H1 (cell line): ENCODE measurements at regions not wholly inside any gene's neighbourhood (a gene's known extent, or its start where the extent isn't known, plus 50 kb on each side); places are given as distances from the start of the nearest gene placed in this dataset.

Experiments
- CTCF ChIA-PET: fragments of 300-600 bp; sonication (Branson Sonifier 250); formaldehyde crosslinking; loops from one replicate; lab custom pipeline; 2021; ENCODE audit not compliant: partially characterized antibody; lab: Charles Lee
- POLR2A ChIA-PET: fragments of 300-600 bp; sonication (Branson Sonifier 250); formaldehyde crosslinking; loops from one replicate; lab custom pipeline; 2021; ENCODE audit warnings: inconsistent platforms; ENCODE audit not compliant: partially characterized antibody; lab: Charles Lee
- DNase-seq, 2 experiments: peaks; one replicate each; pipeline versions ENCODE4 v3.0.0 to v3.0.0-alpha.2; 2010 to 2022; ENCODE audit warnings: low spot score in 2 of 2, low read depth in 1 of 2, mixed read lengths in 1 of 2
- FAIRE-seq: peaks from 2 replicates; lab custom pipeline; 2011; peaks lifted over from hg19 to GRCh38; lab: Jason Lieb, UNC
- H2AFZ ChIP-seq: 2 replicates; pipeline ENCODE4 v1.8.1; 2012; ENCODE audit warnings: low read length, inconsistent platforms
- H2AK5ac ChIP-seq: 2 replicates; pipeline ENCODE4 v1.6.1; 2013; ENCODE audit warnings: low read depth, low read length
- H2BK120ac ChIP-seq: replicated peaks from 2 replicates; pipeline ENCODE3; 2013; ENCODE audit warnings: low read depth, low read length, inconsistent platforms
- H2BK12ac ChIP-seq: 2 replicates; pipeline ENCODE4 v1.6.1; 2013; ENCODE audit warnings: low read depth, low read length
- H2BK15ac ChIP-seq: 2 replicates; pipeline ENCODE4 v1.6.1; 2013; ENCODE audit warnings: low read length
- H2BK20ac ChIP-seq: 2 replicates; pipeline ENCODE4 v1.6.1; 2013; ENCODE audit warnings: low read length
- H2BK5ac ChIP-seq: 2 replicates; pipeline ENCODE4 v1.6.1; 2013; ENCODE audit warnings: low read depth, low read length
- H3K14ac ChIP-seq: 2 replicates; pipeline ENCODE4 v1.6.1; 2013; ENCODE audit warnings: inconsistent platforms; ENCODE audit not compliant: insufficient read length
- H3K18ac ChIP-seq: 2 replicates; pipeline ENCODE4 v1.6.1; 2013; ENCODE audit warnings: low read length; ENCODE audit errors: extremely low read depth
- H3K23ac ChIP-seq: 2 replicates; pipeline ENCODE4 v1.6.1; 2013; ENCODE audit warnings: inconsistent platforms; ENCODE audit not compliant: insufficient read length
- H3K23me2 ChIP-seq: 2 replicates; pipeline ENCODE4 v1.6.1; 2013; ENCODE audit warnings: low read depth, low read length
- H3K27ac ChIP-seq: 2 replicates; pipeline ENCODE4 v1.6.1; 2011; ENCODE audit warnings: low read depth, low read length, inconsistent platforms
- H3K27me3 ChIP-seq, 4 experiments: replicated peaks in 1 of 4; 1 replicate in 1 of 4; 2 replicates in 3 of 4; pipeline versions ENCODE4 v1.6.1 to v1.8.1; 2011 to 2013; ENCODE audit warnings: low read length in 3 of 4, mild to moderate bottlenecking in 3 of 4, inconsistent platforms in 2 of 4, mixed read lengths in 2 of 4, moderate library complexity in 1 of 4; ENCODE audit not compliant: control insufficient read depth in 3 of 4, insufficient read depth in 3 of 4; ENCODE audit errors: extremely low read depth in 1 of 4
- H3K36me3 ChIP-seq, 4 experiments: 2 replicates each; pipeline versions ENCODE4 v1.6.1 to v1.8.1; 2011 to 2013; ENCODE audit warnings: mild to moderate bottlenecking in 4 of 4, low read length in 3 of 4, moderate library complexity in 2 of 4, control low read depth in 1 of 4, inconsistent platforms in 1 of 4; ENCODE audit not compliant: insufficient read depth in 4 of 4, control insufficient read depth in 2 of 4
- H3K4ac ChIP-seq: replicated peaks from 2 replicates; pipeline ENCODE3; 2013; ENCODE audit warnings: low read length, low read depth, mixed read lengths, inconsistent platforms; ENCODE audit not compliant: insufficient read length
- H3K4me1 ChIP-seq, 4 experiments: replicated peaks in 1 of 4; 1 replicate in 1 of 4; 2 replicates in 3 of 4; pipeline versions ENCODE4 v1.6.1 to v1.8.1; 2011 to 2013; ENCODE audit warnings: low read length in 3 of 4, inconsistent platforms in 2 of 4, mixed read lengths in 1 of 4; ENCODE audit not compliant: insufficient read depth in 4 of 4, control insufficient read depth in 3 of 4
- H3K4me2 ChIP-seq, 2 experiments: 2 replicates each; pipeline versions ENCODE4 v1.6.1 to v1.8.1; 2011 to 2013; ENCODE audit warnings: low read depth in 2 of 2, low read length in 2 of 2, control low read depth in 1 of 2, inconsistent platforms in 1 of 2, mild to moderate bottlenecking in 1 of 2; ENCODE audit not compliant: insufficient read depth in 1 of 2
- H3K4me3 ChIP-seq, 4 experiments: fragments of 200-600, 300-600 bp in 1 of 4; sonication (generic), shearing (Covaris generic), sonication (Bioruptor Twin) in 1 of 4; 2 replicates each; pipeline versions ENCODE4 v1.5.1 to v1.8.1; 2011 to 2016; ENCODE audit warnings: low read length in 4 of 4, low read depth in 3 of 4, control low read depth in 2 of 4, inconsistent platforms in 2 of 4, mild to moderate bottlenecking in 2 of 4, mixed read lengths in 1 of 4, moderate library complexity in 1 of 4; ENCODE audit not compliant: insufficient read depth in 2 of 4; ENCODE audit errors: extremely low read depth in 1 of 4
- H3K56ac ChIP-seq: replicated peaks from 2 replicates; pipeline ENCODE3; 2013; ENCODE audit warnings: low read depth, mild to moderate bottlenecking, mixed read lengths, low read length, inconsistent platforms; ENCODE audit not compliant: insufficient read length
- H3K79me1 ChIP-seq: 2 replicates; pipeline ENCODE4 v1.6.1; 2013; ENCODE audit warnings: low read depth, low read length, control low read depth
- H3K79me2 ChIP-seq, 2 experiments: 2 replicates each; pipeline versions ENCODE4 v1.6.1 to v1.8.1; 2012 to 2013; ENCODE audit warnings: low read length in 2 of 2, mild to moderate bottlenecking in 2 of 2, inconsistent platforms in 1 of 2; ENCODE audit not compliant: insufficient read depth in 2 of 2, control insufficient read depth in 1 of 2
- H3K9ac ChIP-seq, 4 experiments: replicated peaks in 1 of 4; 1 replicate in 1 of 4; 2 replicates in 3 of 4; pipeline versions ENCODE4 v1.6.1 to v1.8.1; 2011 to 2013; ENCODE audit warnings: low read depth in 3 of 4, low read length in 3 of 4, control low read depth in 2 of 4, mild to moderate bottlenecking in 2 of 4, moderate library complexity in 2 of 4, inconsistent platforms in 1 of 4; ENCODE audit errors: extremely low read depth in 1 of 4
- H3K9me3 ChIP-seq, 2 experiments: 2 replicates each; pipeline versions ENCODE4 v1.6.1 to v1.8.1; 2012 to 2013; ENCODE audit warnings: mild to moderate bottlenecking in 2 of 2, moderate library complexity in 2 of 2, control low read depth in 1 of 2, inconsistent platforms in 1 of 2, low read depth in 1 of 2, low read length in 1 of 2, mixed read lengths in 1 of 2; ENCODE audit not compliant: insufficient read depth in 2 of 2
- H4K20me1 ChIP-seq, 2 experiments: replicated peaks in 1 of 2; 2 replicates each; pipeline versions ENCODE3 to v1.8.1; 2011 to 2013; ENCODE audit warnings: inconsistent platforms in 2 of 2, low read length in 2 of 2, mild to moderate bottlenecking in 1 of 2; ENCODE audit not compliant: insufficient read depth in 2 of 2, control insufficient read depth in 1 of 2
- H4K5ac ChIP-seq: 2 replicates; pipeline ENCODE4 v1.6.1; 2013; ENCODE audit warnings: low read length, low read depth, mixed read lengths, inconsistent platforms; ENCODE audit not compliant: insufficient read length
- H4K8ac ChIP-seq: 2 replicates; pipeline ENCODE4 v1.8.0; 2013; ENCODE audit warnings: mild to moderate bottlenecking, moderate library complexity, low read length, inconsistent platforms; ENCODE audit not compliant: insufficient read depth; ENCODE audit errors: extremely low read depth
- H4K91ac ChIP-seq: replicated peaks from 2 replicates; pipeline ENCODE3; 2013; ENCODE audit warnings: low read length, mixed read lengths, inconsistent platforms; ENCODE audit not compliant: insufficient read length
- ASH2L ChIP-seq: fragments of 200-600, 300-600 bp; sonication (generic); IDR thresholded peaks from one replicate; pipeline ENCODE4 v1.7.1; 2017; ENCODE audit warnings: low read length
- CHD1 ChIP-seq: IDR thresholded peaks from 2 replicates; pipeline ENCODE4 v1.6.1; 2012; ENCODE audit warnings: low read depth, low read length, improper control_type of control experiment
- CTBP2 ChIP-seq: IDR thresholded peaks from 2 replicates; pipeline ENCODE4 v1.7.0; 2011; ENCODE audit warnings: borderline replicate concordance, mild to moderate bottlenecking, moderate library complexity, mixed read lengths, low read length; ENCODE audit not compliant: insufficient read depth, insufficient read length
- EZH2 ChIP-seq: fragments of 200-600 bp; sonication (generic); IDR thresholded peaks from 2 replicates; pipeline ENCODE4 v1.7.1; 2012; ENCODE audit warnings: low read depth, mild to moderate bottlenecking, moderate library complexity, low read length, inconsistent platforms; ENCODE audit not compliant: severe bottlenecking
- FOSL1 ChIP-seq: IDR thresholded peaks from 2 replicates; pipeline ENCODE4 v1.6.1; 2011; ENCODE audit warnings: mild to moderate bottlenecking, low read depth, low read length, moderate library complexity; ENCODE audit not compliant: insufficient read depth
- KDM1A ChIP-seq: fragments of 200-600, 300-600 bp; sonication (generic); IDR thresholded peaks from 2 replicates; pipeline ENCODE4 v1.7.1; 2016; ENCODE audit warnings: mild to moderate bottlenecking, low read length, borderline replicate concordance
- RFX5 ChIP-seq: IDR thresholded peaks from 2 replicates; pipeline ENCODE4 v1.6.1; 2011; ENCODE audit warnings: low read depth, low read length, improper control_type of control experiment, borderline replicate concordance
- RXRA ChIP-seq: IDR thresholded peaks from 2 replicates; pipeline ENCODE4 v1.6.1; 2011; ENCODE audit warnings: low read depth, mild to moderate bottlenecking, low read length, moderate library complexity; ENCODE audit not compliant: insufficient read depth
- SAP30 ChIP-seq: fragments of 300-600 bp; sonication (generic); IDR thresholded peaks from 2 replicates; pipeline ENCODE4 v1.7.1; 2012; ENCODE audit warnings: low read length, moderate library complexity, mild to moderate bottlenecking, inconsistent platforms; ENCODE audit not compliant: insufficient read depth, insufficient replicate concordance
- SIN3A ChIP-seq, 2 experiments: IDR thresholded peaks in 1 of 2; conservative IDR thresholded peaks in 1 of 2; 2 replicates each; pipeline ENCODE4 v1.6.1; 2011 to 2012; ENCODE audit warnings: low read length in 2 of 2, improper control_type of control experiment in 1 of 2, low read depth in 1 of 2, mild to moderate bottlenecking in 1 of 2
- SUZ12 ChIP-seq: fragments of 200-600 bp; sonication (generic); IDR thresholded peaks from 2 replicates; pipeline ENCODE4 v1.6.1; 2012; ENCODE audit warnings: mild to moderate bottlenecking, inconsistent platforms, low read length, moderate library complexity, mixed read lengths
- TEAD4 ChIP-seq: IDR thresholded peaks from 2 replicates; pipeline ENCODE4 v1.6.1; 2012; ENCODE audit warnings: low read depth, low read length, inconsistent platforms, mixed read lengths
- USF2 ChIP-seq: IDR thresholded peaks from 2 replicates; pipeline ENCODE4 v1.6.1; 2011; ENCODE audit warnings: low read length, improper control_type of control experiment
- WGBS, 2 experiments: shearing (Covaris generic) in 1 of 2; methylation state at CpG; one replicate each; pipeline versions ENCODE4 v1.1.6 to v1.1.7; 2013 to 2015; ENCODE audit warnings: low lambda C conversion rate in 2 of 2, mixed read lengths in 2 of 2, inconsistent platforms in 1 of 2, low coverage in 1 of 2, missing lambda C conversion rate in 1 of 2; ENCODE audit not compliant: insufficient replicate concordance in 2 of 2, insufficient coverage in 1 of 2, insufficient read length in 1 of 2; ENCODE audit errors: extremely low coverage in 1 of 2, missing lambda C conversion rate in 1 of 2; 5-methylcytosine and 5-hydroxymethylcytosine counted together

GRCh38 chrX:124282580-124282979, 49.9 kb upstream of the TEX13D start:
- Histone ChIP-seq H3K14ac (no peak overlapping the region), H3K9me3 (no peaks in the 10 kb centered on the region), H3K4me3 (no peak overlapping the region), H3K9ac (no peak overlapping the region), H3K27me3 (no peaks in the 10 kb centered on the region), H3K56ac (no peak overlapping the region), H3K79me2 (no peaks in the 10 kb centered on the region), H2BK15ac (no peak overlapping the region), H3K4me1 (peaks cover 0 to 3% (median 1%) of the 10 kb centered on the region in 4 experiments; a peak in 1 of 7 replicates), H3K23ac (no peak overlapping the region), H2BK120ac (no peak overlapping the region), H3K27ac (no peak overlapping the region), H2AK5ac (no peak overlapping the region), H3K4ac (no peak overlapping the region), H2BK5ac (no peak overlapping the region), H4K5ac (no peak overlapping the region), H3K23me2 (no peaks in the 10 kb centered on the region), H4K8ac (no peak overlapping the region), H4K91ac (no peak overlapping the region), H3K18ac (no peak overlapping the region), H4K20me1 (no peaks in the 10 kb centered on the region), H3K79me1 (no peaks in the 10 kb centered on the region), H3K4me2 (no peak overlapping the region), H2BK12ac (no peak overlapping the region), H3K36me3 (no peaks in the 10 kb centered on the region), H2AFZ (no peak overlapping the region), H2BK20ac (no peak overlapping the region)
- no peak for DNase-seq
- FAIRE-seq: no peak
- POLR2A ChIA-PET: no interaction called here
- WGBS, 2 experiments: 100% methylated on average over 1 of the region's 2 CpGs; no CpG with 5 or more reads in 1 of the 2 experiments
- no peak for TF ChIP-seq RFX5
- no peak for TF ChIP-seq SAP30
- no peak for TF ChIP-seq FOSL1
- no peak for TF ChIP-seq CTBP2
- TF ChIP-seq SUZ12: no peak
- TF ChIP-seq TEAD4: no peak
- TF ChIP-seq CHD1: no peak
- no peak for TF ChIP-seq USF2
- no peak for TF ChIP-seq ASH2L
- no peak for TF ChIP-seq SIN3A (conservative IDR thresholded peaks at IDR 0.05 in 1 of 2, IDR thresholded peaks at IDR 0.05 in 1 of 2; ENCODE audit: low read depth in 1 of 2, low read length in 2 of 2)
- no peak for TF ChIP-seq EZH2
- TF ChIP-seq KDM1A: no peak
- no peak for TF ChIP-seq RXRA
- CTCF ChIA-PET: no interaction called here
